ENCODE measurements at regions not wholly inside any gene's neighbourhood (a gene's known extent, or its start where the extent isn't known, plus 50 kb on each side); places are given as distances from the start of the nearest gene placed in this dataset.

DNA sequence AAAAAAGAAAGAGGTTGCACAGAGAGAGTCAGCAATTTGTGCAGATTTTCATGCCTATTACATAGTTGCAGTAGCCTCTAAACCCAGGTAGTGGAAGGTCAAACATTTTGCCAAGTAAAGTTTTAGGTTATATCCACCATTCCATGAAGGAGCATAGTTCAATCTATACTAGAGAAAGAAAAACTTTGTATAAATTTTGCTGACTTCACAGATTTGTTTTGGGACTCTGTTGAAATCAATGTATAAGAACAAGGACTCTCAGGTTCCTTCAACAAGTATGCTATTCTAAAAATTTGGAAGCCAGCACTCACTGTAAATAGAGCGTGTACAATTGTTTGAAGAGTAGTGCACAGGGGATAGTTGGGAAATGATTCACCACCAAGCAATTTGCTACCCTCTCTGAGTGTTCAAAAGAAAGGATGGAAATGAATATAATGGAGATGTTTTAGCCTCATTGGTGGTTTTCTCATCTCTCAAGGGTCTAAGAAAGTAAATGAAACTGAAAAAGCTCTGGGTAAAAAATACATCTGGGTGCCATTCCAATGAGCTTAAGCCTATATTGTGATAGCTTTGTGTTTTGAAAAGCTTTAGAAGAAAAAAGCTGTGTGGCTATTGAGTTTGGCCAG, 508.4 kb upstream of the LUZP2 start:
- TF ChIP-seq, protein P1, sequence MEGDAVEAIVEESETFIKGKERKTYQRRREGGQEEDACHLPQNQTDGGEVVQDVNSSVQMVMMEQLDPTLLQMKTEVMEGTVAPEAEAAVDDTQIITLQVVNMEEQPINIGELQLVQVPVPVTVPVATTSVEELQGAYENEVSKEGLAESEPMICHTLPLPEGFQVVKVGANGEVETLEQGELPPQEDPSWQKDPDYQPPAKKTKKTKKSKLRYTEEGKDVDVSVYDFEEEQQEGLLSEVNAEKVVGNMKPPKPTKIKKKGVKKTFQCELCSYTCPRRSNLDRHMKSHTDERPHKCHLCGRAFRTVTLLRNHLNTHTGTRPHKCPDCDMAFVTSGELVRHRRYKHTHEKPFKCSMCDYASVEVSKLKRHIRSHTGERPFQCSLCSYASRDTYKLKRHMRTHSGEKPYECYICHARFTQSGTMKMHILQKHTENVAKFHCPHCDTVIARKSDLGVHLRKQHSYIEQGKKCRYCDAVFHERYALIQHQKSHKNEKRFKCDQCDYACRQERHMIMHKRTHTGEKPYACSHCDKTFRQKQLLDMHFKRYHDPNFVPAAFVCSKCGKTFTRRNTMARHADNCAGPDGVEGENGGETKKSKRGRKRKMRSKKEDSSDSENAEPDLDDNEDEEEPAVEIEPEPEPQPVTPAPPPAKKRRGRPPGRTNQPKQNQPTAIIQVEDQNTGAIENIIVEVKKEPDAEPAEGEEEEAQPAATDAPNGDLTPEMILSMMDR (IDR thresholded peaks at IDR 0.05), result no peak
- no peak for TF ChIP-seq POLR2A (IDR thresholded peaks at IDR 0.05)
